Lung microvascular endothelial cell (primary cell): ENCODE measurements at regions not wholly inside any gene's neighbourhood (a gene's known extent, or its start where the extent isn't known, plus 50 kb on each side); places are given as distances from the start of the nearest gene placed in this dataset.
"Not testable (repeated sequence)": the region's sequence is repeated elsewhere in the genome, so short reads cannot be mapped to it uniquely, and the experiment has no call there.

Experiments
- DNase-seq, 2 donors: peaks; one replicate each; pipeline versions ENCODE4 v3.0.0 to v3.0.0-alpha.2; 2010; ENCODE audit warnings: low read depth in 2 of 2

DNA sequence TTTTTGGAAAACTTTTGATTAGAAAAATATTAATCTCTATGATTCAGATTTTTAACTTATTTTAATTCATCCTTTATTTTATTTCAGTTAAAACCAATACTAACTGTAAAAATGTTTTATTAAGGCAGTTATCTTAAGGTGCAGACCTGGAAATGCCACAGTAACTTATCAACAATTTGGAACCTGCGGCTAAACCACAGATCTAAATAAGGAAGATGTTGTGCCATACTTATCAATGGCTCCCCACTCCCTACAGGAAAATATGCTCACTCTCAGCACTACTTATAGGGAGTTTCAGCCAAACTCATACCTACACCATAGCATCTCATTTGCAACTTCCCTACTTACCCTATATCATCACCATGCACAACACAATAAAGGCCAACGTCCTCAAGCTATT lies 226.9 kb upstream of the KYNU start:
- DNase-seq: no peak

DNA sequence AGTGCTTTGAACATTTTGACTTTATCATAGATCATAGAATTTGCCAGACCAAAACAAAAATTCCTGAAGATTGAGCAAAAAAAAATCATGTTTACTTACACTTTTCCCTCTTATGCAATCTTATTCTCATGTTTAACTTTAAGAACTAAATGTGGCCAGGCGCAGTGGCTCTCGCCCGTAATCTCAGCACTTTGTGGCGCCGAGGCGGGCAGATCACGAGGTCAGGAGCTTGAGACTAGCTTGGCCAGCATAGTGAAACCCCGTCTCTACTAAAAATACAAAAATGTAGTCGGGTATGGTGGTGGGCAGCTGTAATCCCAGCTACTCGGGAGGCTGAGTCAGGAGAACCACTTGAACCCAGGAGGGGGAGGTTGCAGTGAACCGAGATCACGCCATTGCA lies 227.9 kb upstream of the KYNU start:
- DNase-seq: no peak

DNA sequence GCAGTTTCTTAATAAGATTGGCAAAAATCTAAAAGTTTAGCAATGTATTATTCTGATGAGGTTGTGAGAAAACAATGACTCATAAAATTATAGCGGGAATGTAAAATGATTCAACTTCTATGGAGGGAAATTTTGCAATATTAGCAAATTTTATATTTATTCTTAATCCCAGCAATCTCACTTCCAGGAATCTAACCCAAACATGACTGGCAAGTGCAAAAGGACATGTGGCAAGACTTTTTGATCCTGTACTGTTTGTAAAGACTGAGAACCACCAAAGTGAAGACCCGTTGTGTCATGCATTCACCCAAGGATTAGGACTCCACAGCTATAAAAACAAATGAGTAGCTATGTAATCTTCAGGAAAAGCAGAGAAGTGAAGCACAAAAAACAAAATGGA lies 234.8 kb upstream of the KYNU start:
- DNase-seq: no peak

DNA sequence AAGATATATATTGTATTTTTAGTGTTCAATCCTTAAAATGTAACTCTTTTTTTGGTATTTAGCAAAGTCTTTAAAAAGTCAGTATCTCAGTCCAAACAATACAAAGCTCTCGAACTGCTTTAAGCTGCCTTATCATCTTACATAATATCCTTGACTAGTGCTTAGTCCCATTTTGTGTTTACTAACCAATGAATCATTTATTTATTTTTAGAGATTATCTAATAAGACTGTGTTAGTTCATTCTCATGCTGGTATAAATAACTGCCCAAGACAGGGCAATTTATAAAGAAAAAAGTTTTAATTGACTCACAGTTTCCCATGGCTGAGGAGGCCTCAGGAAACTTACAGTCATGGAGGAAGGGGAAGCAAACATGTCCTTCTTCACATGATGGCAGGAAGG lies 248.3 kb upstream of the KYNU start:
- DNase-seq: no peak

DNA sequence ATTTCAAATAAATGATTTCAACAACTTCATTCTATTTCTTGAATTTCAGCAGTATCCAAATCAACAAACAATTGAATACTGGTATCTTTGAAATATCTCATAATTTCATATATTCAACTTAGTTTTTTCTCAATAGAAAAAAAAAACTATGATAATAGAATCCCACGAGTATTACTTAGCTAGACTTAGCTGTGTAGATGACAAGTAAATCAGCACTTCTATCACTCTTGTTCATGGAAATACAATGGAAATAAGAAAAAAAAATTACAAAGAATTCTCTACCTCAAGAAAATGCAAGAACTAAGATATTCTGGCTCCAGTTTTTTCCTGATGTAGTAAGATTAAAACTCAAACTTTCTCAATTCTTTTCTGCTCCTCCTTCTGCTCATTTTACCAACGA lies 256.2 kb upstream of the KYNU start:
- no peak for DNase-seq

DNA sequence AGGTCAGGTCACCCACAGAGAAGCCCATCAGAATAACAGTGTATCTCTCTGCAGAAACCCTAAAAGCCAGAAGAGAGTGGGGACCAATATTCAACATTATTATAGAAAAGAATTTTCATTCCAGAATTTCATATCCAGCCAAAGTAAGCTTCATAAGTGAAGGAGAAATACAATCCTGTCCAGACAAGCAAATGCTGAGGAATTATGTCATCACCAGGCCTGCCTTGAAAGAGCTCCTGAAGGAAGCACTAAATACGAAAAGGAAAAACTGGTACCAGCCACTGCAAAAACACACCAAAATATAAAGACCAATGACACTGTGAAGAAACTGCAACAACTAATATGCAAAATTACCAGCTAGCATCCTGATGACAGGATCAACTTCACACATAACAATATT lies 260.0 kb upstream of the KYNU start:
- no peak for DNase-seq

DNA sequence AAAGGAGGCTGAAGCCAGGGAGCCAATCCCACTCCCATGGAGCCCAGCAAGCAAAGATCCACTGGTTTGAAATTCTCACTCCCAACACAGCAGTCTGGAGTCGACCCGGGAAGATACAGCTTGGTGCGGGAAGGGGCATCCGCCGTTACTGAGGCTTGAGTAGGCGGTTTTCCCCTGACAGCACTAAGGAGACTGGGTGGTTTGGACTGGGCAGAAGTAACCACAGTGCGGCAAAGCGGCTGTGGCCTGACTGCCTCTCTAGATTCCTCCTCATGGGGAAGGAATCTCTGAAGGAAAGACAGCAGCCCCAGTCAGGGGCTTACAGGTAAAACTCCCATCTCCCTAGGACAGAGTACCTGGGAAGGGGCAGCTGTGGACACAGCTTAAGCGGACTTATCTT lies 261.6 kb upstream of the KYNU start:
- DNase-seq: no peak

DNA sequence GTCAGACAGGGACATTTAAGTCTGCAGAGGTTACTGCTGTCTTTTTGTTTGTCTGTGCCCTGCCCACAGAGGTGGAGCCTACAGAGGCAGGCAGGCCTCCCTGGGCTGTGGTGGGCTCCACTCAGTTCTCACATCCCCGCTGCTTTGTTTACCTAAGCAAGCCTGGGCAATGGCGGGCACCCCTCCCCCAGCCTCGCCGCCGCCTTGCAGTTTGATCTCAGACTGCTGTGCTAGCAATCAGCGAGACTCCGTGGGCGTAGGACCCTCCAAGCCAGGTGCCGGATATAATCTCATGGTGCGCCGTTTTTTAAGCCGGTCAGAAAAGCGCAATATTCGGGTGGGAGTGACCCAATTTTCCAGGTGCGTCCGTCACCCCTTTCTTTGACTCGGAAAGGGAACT lies 264.3 kb upstream of the KYNU start:
- DNase-seq: not testable (repeated sequence)

DNA sequence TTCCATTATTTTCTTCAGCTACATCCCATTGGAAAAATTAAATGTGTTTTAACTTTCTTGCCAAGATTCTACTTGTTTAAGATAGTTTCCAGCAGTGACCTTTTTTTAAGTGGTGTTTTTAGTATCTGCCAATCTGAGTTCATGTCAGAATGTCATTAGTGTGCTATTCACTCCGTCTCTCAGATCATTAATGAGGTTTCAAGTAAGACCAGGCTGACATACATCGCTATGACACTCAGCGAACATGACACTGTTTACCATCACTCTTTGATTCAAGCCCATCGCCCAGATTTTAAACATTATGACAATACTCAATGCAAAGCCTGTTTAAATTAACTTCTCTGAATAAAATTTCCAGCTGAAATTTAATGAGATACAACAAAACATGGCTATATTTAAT lies 272.0 kb upstream of the KYNU start:
- DNase-seq: no peak

DNA sequence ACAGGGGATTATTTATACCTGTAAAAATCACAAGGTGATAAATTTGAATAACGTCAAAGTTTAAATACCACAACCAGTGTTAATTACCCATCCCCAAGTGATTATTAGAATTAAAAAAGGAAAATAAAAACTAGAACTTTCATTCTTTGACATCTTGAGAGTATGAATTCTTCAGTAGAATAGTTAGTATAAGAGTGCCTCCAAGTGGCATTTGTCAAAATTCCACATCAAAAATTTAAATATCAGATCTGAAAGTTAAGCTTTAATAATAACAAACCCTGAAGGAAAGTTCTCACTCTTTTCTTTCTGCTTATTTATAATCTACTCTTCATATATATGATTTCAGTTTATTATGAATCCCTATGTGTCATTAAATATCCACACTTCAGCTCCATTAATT lies 273.7 kb upstream of the KYNU start:
- DNase-seq: peak in 1 of 2 donors; percentile 1

DNA sequence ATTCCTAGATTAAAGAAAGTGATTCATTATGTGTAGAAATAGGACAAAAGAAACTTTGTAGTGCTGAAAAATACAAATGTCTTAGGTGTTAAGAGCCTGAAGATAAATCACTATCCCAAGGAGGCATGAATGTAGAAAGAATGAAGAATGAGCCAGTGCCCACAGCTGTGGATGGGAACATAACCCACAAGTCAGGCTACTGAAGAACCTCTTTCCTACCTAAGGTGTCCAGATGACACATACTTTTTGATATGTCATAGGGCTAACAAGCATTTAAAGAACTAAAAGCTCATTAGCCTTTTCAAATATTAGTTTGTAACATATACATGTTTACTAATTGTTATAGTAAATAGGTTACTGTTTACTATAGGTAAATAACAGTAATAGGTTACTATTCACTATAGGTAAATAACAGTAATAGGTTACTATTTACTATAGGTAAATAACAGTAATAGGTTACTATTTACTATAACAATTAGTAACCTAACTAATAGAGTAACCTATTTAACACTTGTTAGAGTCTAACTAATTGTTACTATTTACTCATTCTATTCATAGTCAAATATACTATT lies 275.0 kb upstream of the KYNU start:
- no peak for DNase-seq

DNA sequence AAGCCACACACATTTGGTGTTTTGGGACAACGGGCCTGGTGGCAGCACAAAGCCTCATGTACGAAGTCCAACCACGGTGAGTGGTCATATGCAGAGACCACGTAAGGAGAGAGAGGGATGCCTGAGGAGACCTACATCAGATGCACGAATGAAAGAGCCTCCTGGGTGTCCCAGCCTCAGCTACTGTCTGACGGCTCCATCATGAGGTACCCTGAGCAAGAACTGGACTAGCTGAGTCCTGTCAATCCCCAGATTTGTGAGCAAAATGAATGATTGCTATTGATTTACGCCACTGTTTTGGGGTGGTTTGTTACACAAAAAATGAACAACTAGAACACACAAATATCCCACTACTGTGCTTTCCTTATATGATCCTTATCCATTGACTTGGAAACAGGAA lies 275.7 kb upstream of the KYNU start:
- DNase-seq: no peak

DNA sequence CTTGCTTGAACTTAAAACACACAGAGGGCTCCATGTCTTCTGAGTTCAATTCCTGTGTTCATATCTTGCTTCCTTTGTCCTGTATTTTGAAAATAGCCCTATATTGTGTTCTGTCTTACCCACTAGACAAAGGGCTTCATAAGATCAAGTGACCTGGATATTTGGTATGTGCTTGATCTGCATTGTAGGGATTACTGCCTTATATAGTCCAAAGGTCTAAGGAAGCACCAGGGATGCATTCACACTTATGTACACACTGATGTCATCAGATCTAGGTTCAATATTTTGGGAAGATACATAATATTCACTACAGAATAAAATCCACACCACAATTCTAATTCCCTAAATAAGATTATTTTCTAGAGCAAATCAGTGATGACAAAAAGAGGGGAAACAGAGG lies 278.0 kb upstream of the KYNU start:
- DNase-seq: no peak

DNA sequence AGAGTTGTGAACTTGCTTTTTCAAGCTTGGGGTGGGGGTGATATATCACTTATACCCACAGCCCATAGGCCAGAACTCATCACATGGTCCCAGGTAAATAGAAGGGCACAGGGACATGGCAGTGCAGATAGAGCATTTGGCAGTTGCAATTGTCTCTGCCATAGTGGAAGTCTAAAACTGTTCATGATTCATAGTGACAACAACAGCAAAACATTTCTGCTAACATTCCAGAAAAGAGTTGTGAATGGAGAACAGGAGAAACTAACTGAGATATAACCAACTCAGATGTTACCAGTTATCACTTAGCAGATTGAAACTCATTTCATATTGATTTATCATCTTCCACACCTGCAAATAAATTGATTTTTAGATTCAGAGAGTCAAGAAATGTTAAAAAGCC lies 278.6 kb upstream of the KYNU start:
- DNase-seq: no peak

DNA sequence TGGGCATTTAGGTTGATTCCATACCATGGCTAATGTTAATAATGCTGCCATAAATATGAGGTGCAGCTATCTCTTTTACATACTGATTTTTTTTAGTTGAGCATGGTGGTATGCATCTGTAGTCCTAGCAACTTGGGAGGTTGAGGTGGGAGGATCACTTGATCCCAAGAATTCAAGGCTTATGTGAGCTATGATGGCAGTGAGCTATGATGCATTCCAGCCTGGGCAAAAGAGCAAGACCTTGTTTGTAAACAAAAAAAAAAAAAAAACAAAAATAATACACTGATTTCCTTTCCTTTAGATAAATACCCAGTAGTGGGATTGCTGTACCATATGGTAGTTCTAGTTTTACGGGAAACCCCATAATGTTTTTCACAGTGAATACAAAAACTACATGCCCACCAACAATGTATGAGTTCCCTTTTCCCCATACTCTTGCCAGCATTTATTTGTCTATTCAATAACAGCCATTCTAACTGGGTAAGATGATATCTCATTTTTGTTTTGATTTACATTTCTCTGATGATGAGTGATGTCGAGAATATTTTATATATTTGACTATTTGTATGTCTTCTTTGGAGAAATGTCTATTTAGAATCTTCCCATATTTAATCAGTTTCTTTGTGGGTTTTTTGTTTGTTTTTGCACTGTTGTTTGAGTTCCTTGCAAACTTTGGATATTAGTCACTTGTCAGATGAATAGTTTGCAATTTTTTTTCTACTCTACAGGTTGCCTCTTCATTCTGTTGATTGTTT lies 281.0 kb upstream of the KYNU start:
- DNase-seq: no peak

DNA sequence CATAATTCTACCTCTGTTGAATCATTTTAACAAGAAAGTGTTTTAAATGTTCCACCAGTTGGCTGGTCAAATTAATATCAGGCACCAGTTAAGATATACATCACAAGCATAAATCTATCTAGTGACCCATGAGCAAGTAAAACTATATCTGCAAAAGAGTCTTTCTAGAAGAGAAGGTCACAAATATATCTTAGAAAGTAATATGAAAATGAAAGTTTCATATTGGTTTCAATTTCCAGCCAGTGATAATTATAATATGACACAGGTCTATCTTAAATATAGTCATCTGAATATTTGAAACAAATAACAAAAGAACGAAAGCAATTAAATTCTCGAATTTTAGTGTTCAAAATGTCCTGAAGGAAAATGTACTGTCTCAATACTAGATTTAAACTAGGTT lies 282.5 kb upstream of the KYNU start:
- DNase-seq: no peak

DNA sequence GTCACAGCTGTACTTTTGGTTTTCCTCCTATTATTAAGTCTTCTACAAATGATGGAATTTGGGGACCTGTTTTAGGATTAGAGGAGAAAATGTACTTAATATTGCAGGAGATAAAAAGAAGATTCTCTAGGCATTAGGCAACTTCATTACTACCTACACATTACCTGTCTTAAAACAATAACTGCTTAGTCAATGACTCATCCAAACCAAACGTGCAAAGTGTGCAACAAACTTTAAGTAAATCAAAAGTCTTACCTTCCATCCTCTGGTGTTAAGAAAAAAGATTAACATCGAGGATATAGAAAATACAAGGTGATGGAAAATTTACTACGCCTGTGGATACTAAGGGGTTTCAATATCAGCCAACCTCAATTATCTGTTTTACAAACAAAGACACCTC lies 285.3 kb upstream of the KYNU start:
- DNase-seq: no peak

DNA sequence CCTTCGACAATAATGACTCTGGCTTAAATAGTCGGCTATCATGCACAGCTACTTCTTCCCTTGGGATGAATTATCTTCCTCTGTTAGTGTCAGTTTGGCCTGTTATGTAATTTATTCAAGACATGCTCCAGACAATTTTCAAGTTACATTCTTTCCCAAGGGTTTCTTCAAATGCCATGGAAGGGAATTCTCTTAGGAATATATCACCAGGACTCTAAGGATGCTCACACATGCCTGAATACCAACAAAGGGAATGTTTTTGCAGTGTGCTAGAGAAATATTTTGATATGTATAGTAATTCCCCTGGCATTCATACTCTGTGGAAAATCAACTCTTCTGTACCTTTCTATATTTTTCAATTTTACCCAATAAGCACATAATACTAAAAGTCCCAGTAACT lies 286.0 kb upstream of the KYNU start:
- DNase-seq: no peak

DNA sequence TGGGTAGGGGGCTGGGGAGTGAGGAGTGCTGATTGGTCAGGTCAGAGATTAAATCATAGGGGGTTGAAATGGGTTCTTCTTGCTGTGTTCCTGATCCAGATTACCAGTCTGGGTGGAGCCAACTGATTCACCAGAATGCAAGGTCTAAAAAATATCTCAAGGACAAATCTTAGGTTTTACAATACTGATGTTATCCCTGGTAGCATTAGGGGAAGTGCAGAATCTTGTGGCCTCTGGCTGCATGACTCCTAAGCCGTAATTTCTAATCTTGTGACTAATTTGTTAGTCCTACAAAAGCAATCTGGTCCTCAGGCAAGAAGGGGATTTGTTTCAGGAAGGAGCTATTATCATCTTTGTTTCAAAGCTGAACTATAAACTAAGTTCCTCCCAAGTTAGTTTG lies 289.2 kb upstream of the KYNU start:
- no peak for DNase-seq

DNA sequence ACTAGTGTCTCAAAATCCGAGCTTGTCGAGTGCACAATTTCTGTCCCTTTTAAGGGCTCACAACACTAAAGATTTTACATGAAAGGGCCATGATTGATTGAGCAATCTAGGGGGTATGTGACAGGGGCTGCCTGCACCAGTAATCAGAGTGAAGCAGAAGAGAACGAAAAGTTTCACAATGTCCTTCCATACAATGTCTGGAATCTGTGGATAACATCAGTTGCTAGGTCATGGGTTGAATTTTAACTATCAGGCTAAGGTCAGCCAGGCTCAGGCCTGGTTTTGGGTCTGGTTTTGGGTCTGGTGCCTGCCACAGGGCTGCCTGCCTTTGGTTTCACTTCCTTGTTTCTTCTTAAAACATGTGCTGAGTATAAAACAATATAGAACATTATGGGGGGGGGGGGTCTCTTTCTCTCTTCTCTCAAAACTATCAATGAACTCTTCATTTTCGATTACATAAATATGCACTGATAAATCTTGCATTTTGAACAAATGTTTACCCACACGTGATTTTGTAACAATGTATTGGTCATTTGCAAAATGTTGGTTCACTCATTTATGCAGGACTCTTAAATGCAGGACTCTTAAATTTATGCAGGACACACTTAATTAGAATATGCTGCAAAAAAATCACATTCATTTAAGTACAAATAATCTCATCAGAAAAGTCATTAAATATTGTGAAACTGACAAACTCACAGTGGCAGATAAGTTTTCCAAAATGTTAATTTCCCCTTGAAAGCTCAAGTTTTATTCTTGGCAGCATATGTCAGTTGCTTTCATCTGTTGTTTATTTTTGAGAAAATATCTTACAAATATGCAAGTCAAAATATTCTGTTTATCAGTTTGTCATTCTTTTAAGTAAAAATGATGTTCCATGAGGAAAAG lies 290.5 kb upstream of the KYNU start:
- DNase-seq: no peak

DNA sequence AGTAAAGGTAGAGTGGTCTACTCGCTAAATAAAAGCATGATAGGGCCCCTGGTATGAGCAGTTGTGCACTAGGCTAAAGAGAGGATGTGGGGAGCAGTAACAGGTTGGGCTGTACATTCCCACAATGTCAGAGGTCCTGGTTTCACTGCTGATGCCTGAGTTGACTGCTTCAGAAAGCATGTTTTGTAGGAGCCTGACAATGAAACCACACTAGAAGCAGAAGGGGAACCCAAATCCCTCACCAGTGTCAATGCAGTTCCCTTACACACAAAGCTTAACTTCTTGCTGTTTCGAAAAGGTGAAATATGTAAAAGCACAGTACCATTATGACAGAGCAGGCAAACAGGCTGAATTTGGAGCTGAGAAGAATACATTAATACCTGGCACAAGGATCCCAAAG lies 291.7 kb upstream of the KYNU start:
- DNase-seq: no peak

DNA sequence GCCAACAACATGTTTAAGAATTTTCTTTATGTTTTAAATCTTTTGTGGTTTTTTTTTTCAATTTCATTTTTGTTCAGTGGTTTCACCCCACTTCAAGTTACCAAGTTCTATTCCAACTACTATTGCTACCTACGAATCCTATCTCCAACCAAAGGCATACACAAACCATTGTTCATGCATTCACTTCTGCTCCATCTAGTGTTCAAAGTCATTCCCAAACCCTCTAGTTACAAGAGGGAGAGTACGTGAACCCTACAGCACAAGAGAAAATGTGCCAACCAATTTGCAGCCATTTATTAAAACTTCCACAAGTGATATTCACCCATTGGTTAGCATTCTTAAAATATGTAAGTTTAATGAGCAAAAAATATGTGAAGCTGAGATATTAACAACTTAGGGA lies 295.1 kb upstream of the KYNU start:
- DNase-seq: no peak

DNA sequence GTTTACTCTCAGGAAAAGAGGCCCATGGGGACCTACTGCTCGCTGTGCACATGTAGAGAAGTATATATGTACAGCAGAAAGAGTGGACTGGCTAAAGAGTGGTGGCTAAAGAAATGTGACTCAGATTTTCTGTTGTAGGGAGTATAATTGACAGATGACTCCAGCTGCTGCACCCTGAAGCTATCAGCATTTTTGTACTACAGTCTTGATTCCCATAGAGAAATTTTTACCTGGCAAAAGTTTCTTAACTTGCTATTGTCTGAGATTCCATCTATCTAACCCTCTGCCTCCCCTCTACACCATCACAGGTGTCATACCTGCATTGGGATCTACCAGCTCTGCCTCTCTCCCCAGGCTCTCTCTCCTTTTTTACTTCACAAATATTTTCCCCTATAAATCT lies 296.0 kb upstream of the KYNU start:
- no peak for DNase-seq
